ENCODE measurements at regions not wholly inside any gene's neighbourhood (a gene's known extent, or its start where the extent isn't known, plus 50 kb on each side); places are given as distances from the start of the nearest gene placed in this dataset.

- TF ChIP-seq CTCF (IDR thresholded peaks at IDR 0.05): no peak
- Histone ChIP-seq H3K4me1 (ENCODE audit: control insufficient read depth in 1 of 2, insufficient read depth in 1 of 2, low read depth in 1 of 2, low read length in 1 of 2) (no peaks in the 10 kb centered on the region), H3K36me3 (no peaks in the 10 kb centered on the region), H3K27me3 (no peaks in the 10 kb centered on the region), H3K4me3 (ENCODE audit: low read depth in 1 of 2, low read length in 1 of 2) (no peak overlapping the region), H3K9me3 (no peaks in the 10 kb centered on the region), H3K27ac (no peak overlapping the region)
Measured at GRCh38 chr2:57546478-57546877, 500.1 kb upstream of the VRK2 start.

- no peaks in the 10 kb centered on the region for H3K9me3 ChIP-seq
- H3K27me3 ChIP-seq: no peaks in the 10 kb centered on the region
- no peak overlapping the region for H3K4me3 ChIP-seq (ENCODE audit: low read depth in 1 of 2, low read length in 1 of 2)
- TF ChIP-seq CTCF (IDR thresholded peaks at IDR 0.05): no peak
- H3K36me3 ChIP-seq: no peaks in the 10 kb centered on the region
- H3K4me1 ChIP-seq (ENCODE audit: control insufficient read depth in 1 of 2, insufficient read depth in 1 of 2, low read depth in 1 of 2, low read length in 1 of 2): no peaks in the 10 kb centered on the region
- H3K27ac ChIP-seq: no peak overlapping the region
Measured at GRCh38 chr2:57549642-57550102, 496.9 kb upstream of the VRK2 start.

GRCh38 chr2:57550912-57551311, 495.7 kb upstream of the VRK2 start:
- H3K27me3 ChIP-seq: no peaks in the 10 kb centered on the region
- no peaks in the 10 kb centered on the region for H3K36me3 ChIP-seq
- H3K4me1 ChIP-seq (ENCODE audit: control insufficient read depth in 1 of 2, insufficient read depth in 1 of 2, low read depth in 1 of 2, low read length in 1 of 2): no peaks in the 10 kb centered on the region
- no peak overlapping the region for H3K27ac ChIP-seq
- no peak for TF ChIP-seq CTCF (IDR thresholded peaks at IDR 0.05)
- no peak overlapping the region for H3K4me3 ChIP-seq (ENCODE audit: low read depth in 1 of 2, low read length in 1 of 2)
- no peaks in the 10 kb centered on the region for H3K9me3 ChIP-seq

- Histone ChIP-seq H3K4me3 (ENCODE audit: low read depth in 1 of 2, low read length in 1 of 2) (no peak overlapping the region), H3K9me3 (no peaks in the 10 kb centered on the region), H3K27me3 (no peaks in the 10 kb centered on the region), H3K36me3 (no peaks in the 10 kb centered on the region), H3K27ac (no peak overlapping the region), H3K4me1 (ENCODE audit: control insufficient read depth in 1 of 2, insufficient read depth in 1 of 2, low read depth in 1 of 2, low read length in 1 of 2) (no peaks in the 10 kb centered on the region)
- no peak for TF ChIP-seq CTCF (IDR thresholded peaks at IDR 0.05)
Measured at GRCh38 chr2:57552885-57553284, 493.7 kb upstream of the VRK2 start.

GRCh38 chr2:57554348-57554747, 492.3 kb upstream of the VRK2 start:
- no peaks in the 10 kb centered on the region for H3K36me3 ChIP-seq
- TF ChIP-seq CTCF (IDR thresholded peaks at IDR 0.05): no peak
- H3K27ac ChIP-seq: no peak overlapping the region
- no peaks in the 10 kb centered on the region for H3K27me3 ChIP-seq
- no peaks in the 10 kb centered on the region for H3K9me3 ChIP-seq
- H3K4me1 ChIP-seq (ENCODE audit: control insufficient read depth in 1 of 2, insufficient read depth in 1 of 2, low read depth in 1 of 2, low read length in 1 of 2): no peaks in the 10 kb centered on the region
- no peak overlapping the region for H3K4me3 ChIP-seq (ENCODE audit: low read depth in 1 of 2, low read length in 1 of 2)

GRCh38 chr2:57558312-57558711, 488.3 kb upstream of the VRK2 start:
- H3K4me1 ChIP-seq (ENCODE audit: control insufficient read depth in 1 of 2, insufficient read depth in 1 of 2, low read depth in 1 of 2, low read length in 1 of 2): no peaks in the 10 kb centered on the region
- no peaks in the 10 kb centered on the region for H3K36me3 ChIP-seq
- no peak overlapping the region for H3K27ac ChIP-seq
- H3K9me3 ChIP-seq: no peaks in the 10 kb centered on the region
- H3K27me3 ChIP-seq: no peaks in the 10 kb centered on the region
- H3K4me3 ChIP-seq (ENCODE audit: low read depth in 1 of 2, low read length in 1 of 2): no peak overlapping the region
- TF ChIP-seq CTCF (IDR thresholded peaks at IDR 0.05): no peak

Data from neutrophil (primary cell).